ENCODE measurements at regions not wholly inside any gene's neighbourhood (a gene's known extent, or its start where the extent isn't known, plus 50 kb on each side); places are given as distances from the start of the nearest gene placed in this dataset.
A peak's percentile ranks its signal among the peaks of the same experiment; 100 is the strongest.
"Not testable (repeated sequence)": the region's sequence is repeated elsewhere in the genome, so short reads cannot be mapped to it uniquely, and the experiment has no call there.

DNA sequence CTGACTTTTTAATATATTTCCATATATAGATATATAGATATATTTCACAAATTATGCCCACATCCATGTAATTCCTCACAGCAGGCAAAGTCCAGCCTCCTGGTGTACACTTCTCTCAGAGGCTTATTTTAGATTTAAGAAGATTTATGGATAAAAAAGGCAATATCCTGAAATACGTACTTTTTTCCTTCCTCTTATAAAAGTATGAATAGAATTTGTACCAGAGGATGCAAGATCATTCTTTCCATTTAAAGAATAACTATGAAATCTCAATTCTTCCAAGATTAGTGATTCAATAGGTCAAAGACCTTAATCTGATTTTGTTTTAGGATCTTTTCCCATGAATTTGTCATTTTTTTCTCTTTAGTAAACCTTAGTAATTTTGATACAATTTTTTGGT is 597.9 kb upstream of the TBL1XR1 start:
- TF ChIP-seq CTCF (IDR thresholded peaks at IDR 0.05; ENCODE audit: insufficient read depth, low read depth, low read length) = no peak
- no peak for DNase-seq (ENCODE audit: low read depth)
- H3K4me3 ChIP-seq (ENCODE audit: low read depth, low read length) = no peak overlapping the region

DNA sequence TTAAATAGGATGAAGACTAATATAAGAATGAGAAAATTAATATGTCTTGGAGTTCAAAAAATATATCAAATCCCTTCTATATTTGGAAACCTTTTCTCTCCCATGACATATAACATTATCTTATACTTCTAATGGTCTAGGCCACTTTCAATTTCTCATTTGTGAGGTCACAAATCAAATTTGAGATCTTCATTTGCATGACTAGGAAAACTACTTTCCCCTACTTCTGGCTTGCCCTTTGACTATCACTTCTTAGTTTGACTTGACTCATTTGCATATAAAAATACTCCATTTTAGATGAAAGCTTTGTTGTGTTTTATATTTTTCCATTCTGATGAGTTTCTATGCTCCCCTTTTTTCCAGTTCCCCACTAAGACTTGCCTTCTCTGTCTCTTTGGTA is 598.6 kb upstream of the TBL1XR1 start:
- no peak overlapping the region for H3K4me3 ChIP-seq (ENCODE audit: low read depth, low read length)
- TF ChIP-seq CTCF (IDR thresholded peaks at IDR 0.05; ENCODE audit: insufficient read depth, low read depth, low read length) = no peak
- no peak for DNase-seq (ENCODE audit: low read depth)

GRCh38 chr3:177800147-177800546 is 602.9 kb upstream of the TBL1XR1 start:
- DNase-seq (ENCODE audit: low read depth) = peak; percentile 53
- not testable (repeated sequence) for H3K4me3 ChIP-seq (ENCODE audit: low read depth, low read length)

- DNase-seq (ENCODE audit: low read depth) = no peak
- no peak for TF ChIP-seq CTCF (IDR thresholded peaks at IDR 0.05; ENCODE audit: insufficient read depth, low read depth, low read length)
Observed at GRCh38 chr3:177800561-177800960, 603.3 kb upstream of the TBL1XR1 start.

GRCh38 chr3:177802151-177802900 is 605.0 kb upstream of the TBL1XR1 start:
- no peak for TF ChIP-seq CTCF (IDR thresholded peaks at IDR 0.05; ENCODE audit: insufficient read depth, low read depth, low read length)
- peak; percentile 25 for DNase-seq (ENCODE audit: low read depth)
- no peak overlapping the region for H3K4me3 ChIP-seq (ENCODE audit: low read depth, low read length)

More at GRCh38 chr3:177800561-177800960, 603.3 kb upstream of the TBL1XR1 start:
- H3K4me3 ChIP-seq (ENCODE audit: low read depth, low read length) = no peak overlapping the region

- DNase-seq (ENCODE audit: low read depth) = no peak
- H3K4me3 ChIP-seq (ENCODE audit: low read depth, low read length) = no peak overlapping the region
- no peak for TF ChIP-seq CTCF (IDR thresholded peaks at IDR 0.05; ENCODE audit: insufficient read depth, low read depth, low read length)
Observed at GRCh38 chr3:177803500-177803899, 606.2 kb upstream of the TBL1XR1 start.

- H3K4me3 ChIP-seq (ENCODE audit: low read depth, low read length) = no peak overlapping the region
- DNase-seq (ENCODE audit: low read depth) = no peak
- no peak for TF ChIP-seq CTCF (IDR thresholded peaks at IDR 0.05; ENCODE audit: insufficient read depth, low read depth, low read length)
Observed at GRCh38 chr3:177804032-177804431, 606.8 kb upstream of the TBL1XR1 start.
